Osteocyte (in vitro differentiated cells): ENCODE measurements at regions not wholly inside any gene's neighbourhood (a gene's known extent, or its start where the extent isn't known, plus 50 kb on each side); places are given as distances from the start of the nearest gene placed in this dataset.

Experiments
- DNase-seq: peaks from one replicate; pipeline ENCODE4 v3.0.0; 2021; ENCODE audit warnings: mixed read lengths; ENCODE audit not compliant: unreplicated experiment; ENCODE audit errors: extremely low spot score
- H3K27ac Mint-ChIP-seq: one replicate; pipeline ENCODE4 v1.8.0; 2021; ENCODE audit warnings: mild to moderate bottlenecking, mixed read lengths; ENCODE audit not compliant: unreplicated experiment
- H3K27me3 Mint-ChIP-seq: one replicate; pipeline ENCODE4 v1.8.0; 2021; ENCODE audit warnings: mixed read lengths; ENCODE audit not compliant: unreplicated experiment
- H3K36me3 Mint-ChIP-seq: one replicate; pipeline ENCODE4 v1.8.0; 2021; ENCODE audit warnings: mixed read lengths; ENCODE audit not compliant: unreplicated experiment
- H3K4me1 Mint-ChIP-seq: one replicate; pipeline ENCODE4 v1.8.0; 2021; ENCODE audit warnings: mixed read lengths; ENCODE audit not compliant: unreplicated experiment
- H3K4me3 Mint-ChIP-seq: one replicate; pipeline ENCODE4 v1.8.0; 2021; ENCODE audit warnings: mild to moderate bottlenecking, moderate library complexity, mixed read lengths; ENCODE audit not compliant: unreplicated experiment
- H3K9me3 Mint-ChIP-seq: one replicate; pipeline ENCODE4 v1.8.0; 2021; ENCODE audit warnings: mixed read lengths; ENCODE audit not compliant: unreplicated experiment
- CTCF ChIP-seq: fragments of 200-600 bp; sonication (generic); IDR thresholded peaks from 2 replicates; pipeline ENCODE4 v1.5.0; 2021; ENCODE audit warnings: antibody characterized with exemption, mild to moderate bottlenecking, moderate library complexity

- DNase-seq = no peak
- Mint-ChIP-seq H3K4me1 (peaks cover 29% of the 10 kb centered on the region), H3K36me3 (no peaks in the 10 kb centered on the region), H3K4me3 (no peak overlapping the region), H3K27me3 (peaks cover 2% of the 10 kb centered on the region), H3K27ac (no peak overlapping the region), H3K9me3 (no peaks in the 10 kb centered on the region)
- TF ChIP-seq CTCF = no peak
Measured at GRCh38 chr6:6783721-6784120, 195.2 kb downstream of the LY86 start.

- TF ChIP-seq CTCF = no peak
- peaks cover 29% of the 10 kb centered on the region for H3K4me1 Mint-ChIP-seq
- H3K4me3 Mint-ChIP-seq = no peak overlapping the region
- H3K27ac Mint-ChIP-seq = peak overlapping the region; percentile 13
- H3K36me3 Mint-ChIP-seq = no peaks in the 10 kb centered on the region
- H3K9me3 Mint-ChIP-seq = no peaks in the 10 kb centered on the region
- DNase-seq = no peak
- H3K27me3 Mint-ChIP-seq = no peaks in the 10 kb centered on the region
Measured at GRCh38 chr6:6784514-6785162, 196.1 kb downstream of the LY86 start.

- no peaks in the 10 kb centered on the region for H3K9me3 Mint-ChIP-seq
- no peaks in the 10 kb centered on the region for H3K36me3 Mint-ChIP-seq
- peaks cover 29% of the 10 kb centered on the region for H3K4me1 Mint-ChIP-seq
- peak overlapping the region; percentile 13 for H3K27ac Mint-ChIP-seq
- no peak for TF ChIP-seq CTCF
- no peaks in the 10 kb centered on the region for H3K27me3 Mint-ChIP-seq
- no peak overlapping the region for H3K4me3 Mint-ChIP-seq
- DNase-seq = no peak
Measured at GRCh38 chr6:6785163-6785521, 196.6 kb downstream of the LY86 start.

- peak; percentile 16 for TF ChIP-seq CTCF
- H3K27ac Mint-ChIP-seq = no peak overlapping the region
- DNase-seq = no peak
- no peaks in the 10 kb centered on the region for H3K36me3 Mint-ChIP-seq
- H3K4me1 Mint-ChIP-seq = peaks cover 14% of the 10 kb centered on the region
- no peak overlapping the region for H3K4me3 Mint-ChIP-seq
- H3K27me3 Mint-ChIP-seq = no peaks in the 10 kb centered on the region
- no peaks in the 10 kb centered on the region for H3K9me3 Mint-ChIP-seq
Measured at GRCh38 chr6:6788394-6789032, 200.0 kb downstream of the LY86 start.

- Mint-ChIP-seq H3K9me3 (no peaks in the 10 kb centered on the region), H3K27ac (no peak overlapping the region)
- no peak for DNase-seq
Measured at GRCh38 chr6:6790393-6790792, 201.9 kb downstream of the LY86 start.

More at GRCh38 chr6:6790393-6790792, 201.9 kb downstream of the LY86 start:
- no peak overlapping the region for H3K4me3 Mint-ChIP-seq
- TF ChIP-seq CTCF = no peak
- no peaks in the 10 kb centered on the region for H3K36me3 Mint-ChIP-seq
- H3K27me3 Mint-ChIP-seq = no peaks in the 10 kb centered on the region
- peaks cover under 1% of the 10 kb centered on the region for H3K4me1 Mint-ChIP-seq
